H9 (cell line): ENCODE measurements at regions not wholly inside any gene's neighbourhood (a gene's known extent, or its start where the extent isn't known, plus 50 kb on each side); places are given as distances from the start of the nearest gene placed in this dataset.

ENCODE experiments used
- DNase-seq: peaks from one replicate; pipeline ENCODE4 v3.0.0-alpha.2; 2017
- H2AFZ ChIP-seq: one replicate; pipeline ENCODE4 v1.6.1; 2013; ENCODE audit warnings: mild to moderate bottlenecking, low read length, control low read depth, moderate library complexity
- H2AK5ac ChIP-seq: 2 replicates; pipeline ENCODE4 v1.6.1; 2013; ENCODE audit warnings: low read length, control low read depth, mixed read lengths; ENCODE audit not compliant: insufficient read length
- H2BK120ac ChIP-seq: one replicate; pipeline ENCODE4 v1.6.1; 2013; ENCODE audit warnings: low read depth, mild to moderate bottlenecking, low read length, control low read depth, inconsistent platforms; ENCODE audit not compliant: poor library complexity, severe bottlenecking
- H2BK12ac ChIP-seq: 2 replicates; pipeline ENCODE4 v1.6.1; 2013; ENCODE audit warnings: low read length, control low read depth, mixed read lengths, low read depth; ENCODE audit not compliant: insufficient read length
- H2BK15ac ChIP-seq: 2 replicates; pipeline ENCODE4 v1.6.1; 2013; ENCODE audit warnings: low read depth, low read length, control low read depth
- H2BK20ac ChIP-seq: one replicate; pipeline ENCODE4 v1.6.1; 2013; ENCODE audit warnings: low read depth, mild to moderate bottlenecking, low read length, control low read depth, inconsistent platforms; ENCODE audit not compliant: poor library complexity, severe bottlenecking
- H2BK5ac ChIP-seq: 2 replicates; pipeline ENCODE4 v1.6.1; 2013; ENCODE audit warnings: low read length, control low read depth, mixed read lengths; ENCODE audit not compliant: insufficient read length
- H3K14ac ChIP-seq: 2 replicates; pipeline ENCODE4 v1.6.1; 2013; ENCODE audit warnings: low read length, control low read depth; ENCODE audit not compliant: insufficient read depth
- H3K18ac ChIP-seq: 2 replicates; pipeline ENCODE4 v1.6.1; 2013; ENCODE audit warnings: low read depth, mild to moderate bottlenecking, mixed read lengths, low read length, control low read depth; ENCODE audit not compliant: insufficient read length
- H3K23ac ChIP-seq: 2 replicates; pipeline ENCODE4 v1.6.1; 2013; ENCODE audit warnings: low read length, control low read depth, mixed read lengths, low read depth; ENCODE audit not compliant: insufficient read length
- H3K23me2 ChIP-seq: 2 replicates; pipeline ENCODE4 v1.6.1; 2013; ENCODE audit warnings: low read depth, mild to moderate bottlenecking, mixed read lengths, low read length, control low read depth; ENCODE audit not compliant: insufficient read length, poor library complexity, severe bottlenecking
- H3K27ac ChIP-seq: 2 replicates; pipeline ENCODE4 v1.5.1; 2013; ENCODE audit warnings: low read length, control low read depth, mixed read lengths, low read depth; ENCODE audit not compliant: insufficient read length
- H3K27me3 ChIP-seq: 2 replicates; pipeline ENCODE4 v1.6.1; 2013; ENCODE audit warnings: low read length, control low read depth, inconsistent platforms; ENCODE audit not compliant: insufficient read depth
- H3K4ac ChIP-seq: 2 replicates; pipeline ENCODE4 v1.6.1; 2013; ENCODE audit warnings: low read depth, mild to moderate bottlenecking, control low read depth, inconsistent platforms, low read length, moderate library complexity
- H3K4me1 ChIP-seq: 2 replicates; pipeline ENCODE4 v1.6.1; 2013; ENCODE audit warnings: low read length, control low read depth, inconsistent platforms; ENCODE audit not compliant: insufficient read depth
- H3K4me2 ChIP-seq: 2 replicates; pipeline ENCODE4 v1.6.1; 2013; ENCODE audit warnings: low read length, control low read depth, mixed read lengths; ENCODE audit not compliant: insufficient read length, insufficient read depth
- H3K56ac ChIP-seq: 2 replicates; pipeline ENCODE4 v1.6.1; 2013; ENCODE audit warnings: low read depth, mild to moderate bottlenecking, mixed read lengths, low read length, control low read depth; ENCODE audit not compliant: insufficient read length
- H3K79me1 ChIP-seq: 2 replicates; pipeline ENCODE4 v1.6.1; 2013; ENCODE audit warnings: low read depth, mild to moderate bottlenecking, moderate library complexity, low read length, control low read depth, inconsistent platforms; ENCODE audit not compliant: insufficient read depth, poor library complexity, severe bottlenecking
- H3K79me2 ChIP-seq: 2 replicates; pipeline ENCODE4 v1.6.1; 2013; ENCODE audit warnings: low read length, control low read depth, inconsistent platforms; ENCODE audit not compliant: insufficient read depth
- H3K9ac ChIP-seq: 2 replicates; pipeline ENCODE4 v1.6.1; 2013; ENCODE audit warnings: low read length, control low read depth, mixed read lengths; ENCODE audit not compliant: insufficient read length; ENCODE audit errors: extremely low read depth
- H3K9me3 ChIP-seq: one replicate; pipeline ENCODE4 v1.6.1; 2013; ENCODE audit warnings: low read depth, low read length, inconsistent platforms; ENCODE audit not compliant: control insufficient read depth
- H3T11ph ChIP-seq: one replicate; pipeline ENCODE4 v1.6.1; 2013; ENCODE audit warnings: mild to moderate bottlenecking, low read length, control low read depth, inconsistent platforms
- H4K20me1 ChIP-seq: one replicate; pipeline ENCODE4 v1.6.1; 2013; ENCODE audit not compliant: control insufficient read depth, insufficient read length, insufficient read depth
- H4K5ac ChIP-seq: 2 replicates; pipeline ENCODE4 v1.6.1; 2013; ENCODE audit warnings: low read depth, mild to moderate bottlenecking, mixed read lengths, low read length, control low read depth; ENCODE audit not compliant: insufficient read length
- H4K8ac ChIP-seq: replicated peaks from 2 replicates; pipeline ENCODE4 v1.6.1; 2013; ENCODE audit warnings: low read length, control low read depth, mixed read lengths, low read depth; ENCODE audit not compliant: insufficient read length
- H4K91ac ChIP-seq: 2 replicates; pipeline ENCODE4 v1.6.1; 2013; ENCODE audit warnings: low read depth, mild to moderate bottlenecking, moderate library complexity, mixed read lengths, low read length, control low read depth; ENCODE audit not compliant: insufficient read length
- H3K27ac Mint-ChIP-seq, 3 experiments: 2 replicates in 2 of 3; 3 replicates in 1 of 3; pipeline ENCODE4 v1.8.0; 2020 to 2021; ENCODE audit warnings: mixed read lengths in 3 of 3, mild to moderate bottlenecking in 1 of 3, moderate library complexity in 1 of 3
- H3K27me3 Mint-ChIP-seq: 2 replicates; pipeline ENCODE4 v1.8.0; 2021; ENCODE audit warnings: low read depth, mild to moderate bottlenecking, moderate library complexity, mixed read lengths
- H3K36me3 Mint-ChIP-seq, 3 experiments: 2 replicates in 2 of 3; 3 replicates in 1 of 3; pipeline ENCODE4 v1.8.0; 2020 to 2021; ENCODE audit warnings: low read depth in 3 of 3, mixed read lengths in 3 of 3; ENCODE audit not compliant: insufficient read depth in 1 of 3
- H3K4me1 Mint-ChIP-seq, 2 experiments: 2 replicates each; pipeline ENCODE4 v1.8.0; 2020; ENCODE audit warnings: mixed read lengths in 2 of 2
- H3K4me3 Mint-ChIP-seq, 2 experiments: 2 replicates in 1 of 2; 3 replicates in 1 of 2; pipeline ENCODE4 v1.8.0; 2020 to 2021; ENCODE audit warnings: mild to moderate bottlenecking in 2 of 2, mixed read lengths in 2 of 2, moderate library complexity in 1 of 2
- H3K9me3 Mint-ChIP-seq, 2 experiments: 2 replicates in 1 of 2; 3 replicates in 1 of 2; pipeline ENCODE4 v1.8.0; 2020; ENCODE audit warnings: mild to moderate bottlenecking in 2 of 2, mixed read lengths in 2 of 2, moderate library complexity in 1 of 2
- CTCF ChIP-seq: fragments of 200-600 bp; sonication (generic); conservative IDR thresholded peaks from 3 replicates; pipeline ENCODE4 v1.8.0; 2021; ENCODE audit warnings: antibody characterized with exemption, mild to moderate bottlenecking
- WGBS: extraction: QIAGEN DNeasy Blood & Tissue Kit; methylation state at CpG from one replicate; pipeline ENCODE4 v1.1.7; 2013; ENCODE audit warnings: missing lambda C conversion rate, low lambda C conversion rate, mixed read lengths; ENCODE audit not compliant: insufficient read length; ENCODE audit errors: extremely low coverage; 5-methylcytosine and 5-hydroxymethylcytosine counted together

- H4K20me1 ChIP-seq = no peaks in the 10 kb centered on the region
- no peak overlapping the region for H3K56ac ChIP-seq
- H2BK120ac ChIP-seq = no peak overlapping the region
- H3K4me2 ChIP-seq = no peak overlapping the region
- no CpG with 5 or more reads among the region's 3 CpGs for WGBS
- H3K9ac ChIP-seq = no peak overlapping the region
- no peak overlapping the region for H3K14ac ChIP-seq
- Mint-ChIP-seq H3K4me3 (no peak overlapping the region), H3K36me3 (peaks cover 0 to 4% (median 2%) of the 10 kb centered on the region in 3 experiments; a peak in 2 of 7 replicates), H3K9me3 (peaks cover 2 to 3% of the 10 kb centered on the region in 2 experiments; a peak in 1 of 5 replicates), H3K27me3 (no peaks in the 10 kb centered on the region), H3K4me1 (peaks cover 21 to 22% of the 10 kb centered on the region in 2 experiments), H3K27ac (no peak overlapping the region)
- no peak overlapping the region for H2BK20ac ChIP-seq
- H2AFZ ChIP-seq = no peak overlapping the region
- no peak overlapping the region for H4K91ac ChIP-seq
- H3K9me3 ChIP-seq = no peaks in the 10 kb centered on the region
- no peak overlapping the region for H2BK15ac ChIP-seq
- H3K23me2 ChIP-seq = no peaks in the 10 kb centered on the region
- H3T11ph ChIP-seq = no peak overlapping the region
- no peak overlapping the region for H3K18ac ChIP-seq
- H3K27me3 ChIP-seq = no peaks in the 10 kb centered on the region
- H3K23ac ChIP-seq = no peak overlapping the region
- no peaks in the 10 kb centered on the region for H3K79me1 ChIP-seq
- no peak overlapping the region for H4K8ac ChIP-seq
- no peak overlapping the region for H3K4ac ChIP-seq
- no peak overlapping the region for H3K27ac ChIP-seq
- H3K79me2 ChIP-seq = no peaks in the 10 kb centered on the region
- H2BK5ac ChIP-seq = no peak overlapping the region
- H2BK12ac ChIP-seq = no peak overlapping the region
- H4K5ac ChIP-seq = no peak overlapping the region
- peak; percentile 57; the same call in 2 of the 3 replicates for TF ChIP-seq CTCF
- H3K4me1 ChIP-seq = peaks cover 2% of the 10 kb centered on the region; the same call in 1 of the 2 replicates
- DNase-seq = no peak
- no peak overlapping the region for H2AK5ac ChIP-seq
Observed at GRCh38 chr1:187476671-187477070, 647.9 kb downstream of the PLA2G4A start.
